Neuron (in vitro differentiated cells): ENCODE measurements at regions not wholly inside any gene's neighbourhood (a gene's known extent, or its start where the extent isn't known, plus 50 kb on each side); places are given as distances from the start of the nearest gene placed in this dataset.
"Not testable (repeated sequence)": the region's sequence is repeated elsewhere in the genome, so short reads cannot be mapped to it uniquely, and the experiment has no call there.

Experiments used
- H2AFZ ChIP-seq: one replicate; pipeline ENCODE4 v1.6.1; 2013; ENCODE audit warnings: low read depth, mild to moderate bottlenecking, inconsistent platforms, low read length, moderate library complexity
- H3K27me3 ChIP-seq: one replicate; pipeline ENCODE4 v1.6.1; 2013; ENCODE audit warnings: low read length; ENCODE audit not compliant: insufficient read depth
- H3K36me3 ChIP-seq: one replicate; pipeline ENCODE4 v1.6.1; 2013; ENCODE audit warnings: low read length; ENCODE audit not compliant: insufficient read depth
- H3K4me1 ChIP-seq: one replicate; pipeline ENCODE4 v1.6.1; 2013; ENCODE audit warnings: low read length; ENCODE audit not compliant: insufficient read depth
- H3K4me3 ChIP-seq: 2 replicates; pipeline ENCODE4 v1.5.1; 2013; ENCODE audit warnings: mild to moderate bottlenecking, low read length, moderate library complexity
- H3K9me3 ChIP-seq: one replicate; pipeline ENCODE4 v1.6.1; 2013; ENCODE audit warnings: low read length

GRCh38 chr4:158043971-158044618 lies 128.7 kb downstream of the GASK1B start:
- Histone ChIP-seq H3K36me3 (no peaks in the 10 kb centered on the region), H3K27me3 (no peaks in the 10 kb centered on the region), H3K4me1 (peaks cover 10% of the 10 kb centered on the region), H2AFZ (no peak overlapping the region), H3K9me3 (peaks cover 4% of the 10 kb centered on the region), H3K4me3 (no peak overlapping the region)

GRCh38 chr4:158042591-158043030 lies 130.2 kb downstream of the GASK1B start:
- no peaks in the 10 kb centered on the region for H3K36me3 ChIP-seq
- H3K4me1 ChIP-seq, result peaks cover 10% of the 10 kb centered on the region
- no peak overlapping the region for H2AFZ ChIP-seq
- H3K27me3 ChIP-seq, result no peaks in the 10 kb centered on the region
- no peak overlapping the region for H3K4me3 ChIP-seq
- peaks cover 4% of the 10 kb centered on the region for H3K9me3 ChIP-seq

- Histone ChIP-seq H3K27me3 (no peaks in the 10 kb centered on the region), H2AFZ (no peak overlapping the region), H3K9me3 (peaks cover 4% of the 10 kb centered on the region), H3K4me1 (no peaks in the 10 kb centered on the region), H3K4me3 (no peak overlapping the region), H3K36me3 (no peaks in the 10 kb centered on the region)
Measured at GRCh38 chr4:158038718-158039117, 134.1 kb downstream of the GASK1B start.

GRCh38 chr4:158036998-158037397 lies 135.8 kb downstream of the GASK1B start:
- Histone ChIP-seq H3K36me3 (no peaks in the 10 kb centered on the region), H3K9me3 (peaks cover 4% of the 10 kb centered on the region), H3K27me3 (no peaks in the 10 kb centered on the region), H2AFZ (no peak overlapping the region), H3K4me3 (no peak overlapping the region), H3K4me1 (no peaks in the 10 kb centered on the region)

- Histone ChIP-seq H3K9me3 (peaks cover 4% of the 10 kb centered on the region), H3K4me3 (no peak overlapping the region), H3K36me3 (no peaks in the 10 kb centered on the region), H3K4me1 (no peaks in the 10 kb centered on the region), H2AFZ (no peak overlapping the region), H3K27me3 (no peaks in the 10 kb centered on the region)
Measured at GRCh38 chr4:158035662-158036195, 137.1 kb downstream of the GASK1B start.

GRCh38 chr4:158033416-158034120 lies 139.3 kb downstream of the GASK1B start:
- H3K27me3 ChIP-seq, result no peaks in the 10 kb centered on the region
- H3K9me3 ChIP-seq, result no peaks in the 10 kb centered on the region
- no peaks in the 10 kb centered on the region for H3K36me3 ChIP-seq
- no peaks in the 10 kb centered on the region for H3K4me1 ChIP-seq
- no peak overlapping the region for H2AFZ ChIP-seq
- no peak overlapping the region for H3K4me3 ChIP-seq

- no peak overlapping the region for H3K4me3 ChIP-seq
- no peak overlapping the region for H2AFZ ChIP-seq
Measured at GRCh38 chr4:158032733-158033415, 140.0 kb downstream of the GASK1B start.

GRCh38 chr4:158028381-158028780 lies 144.4 kb downstream of the GASK1B start:
- H3K27me3 ChIP-seq, H3K36me3 ChIP-seq, H2AFZ ChIP-seq, H3K4me3 ChIP-seq, H3K4me1 ChIP-seq, H3K9me3 ChIP-seq: not testable (repeated sequence)

More at GRCh38 chr4:158032733-158033415, 140.0 kb downstream of the GASK1B start:
- Histone ChIP-seq H3K36me3 (no peaks in the 10 kb centered on the region), H3K27me3 (no peaks in the 10 kb centered on the region), H3K4me1 (no peaks in the 10 kb centered on the region), H3K9me3 (peaks cover 1% of the 10 kb centered on the region)

- Histone ChIP-seq H3K9me3 (peaks cover 5% of the 10 kb centered on the region), H2AFZ (no peak overlapping the region), H3K4me1 (peaks cover 13% of the 10 kb centered on the region), H3K36me3 (no peaks in the 10 kb centered on the region), H3K27me3 (no peaks in the 10 kb centered on the region), H3K4me3 (no peak overlapping the region)
Measured at GRCh38 chr4:158025131-158025530, 147.7 kb downstream of the GASK1B start.

- no peaks in the 10 kb centered on the region for H3K27me3 ChIP-seq
Measured at GRCh38 chr4:158020734-158021346, 152.0 kb downstream of the GASK1B start.

GRCh38 chr4:158020176-158020575 lies 152.6 kb downstream of the GASK1B start:
- Histone ChIP-seq H3K27me3 (no peaks in the 10 kb centered on the region), H2AFZ (peak overlapping the region; percentile 55), H3K9me3 (no peaks in the 10 kb centered on the region), H3K4me3 (no peak overlapping the region), H3K4me1 (peaks cover 36% of the 10 kb centered on the region), H3K36me3 (no peaks in the 10 kb centered on the region)

More at GRCh38 chr4:158020734-158021346, 152.0 kb downstream of the GASK1B start:
- Histone ChIP-seq H3K4me1 (peaks cover 36% of the 10 kb centered on the region), H3K4me3 (no peak overlapping the region), H3K36me3 (no peaks in the 10 kb centered on the region), H2AFZ (peak overlapping the region; percentile 55), H3K9me3 (no peaks in the 10 kb centered on the region)

- no peak overlapping the region for H2AFZ ChIP-seq
- peaks cover 36% of the 10 kb centered on the region for H3K4me1 ChIP-seq
- H3K9me3 ChIP-seq, result no peaks in the 10 kb centered on the region
- no peaks in the 10 kb centered on the region for H3K36me3 ChIP-seq
- H3K27me3 ChIP-seq, result no peaks in the 10 kb centered on the region
- H3K4me3 ChIP-seq, result no peak overlapping the region
Measured at GRCh38 chr4:158018831-158019230, 154.0 kb downstream of the GASK1B start.
